ENCODE measurements at regions not wholly inside any gene's neighbourhood (a gene's known extent, or its start where the extent isn't known, plus 50 kb on each side); places are given as distances from the start of the nearest gene placed in this dataset.
"Not testable (repeated sequence)": the region's sequence is repeated elsewhere in the genome, so short reads cannot be mapped to it uniquely, and the experiment has no call there.

- Mint-ChIP-seq H3K9me3 (ENCODE audit: low read depth) (peaks cover 39% of the 10 kb centered on the region), H3K27me3 (no peaks in the 10 kb centered on the region), H3K27ac (no peak overlapping the region), H3K4me1 (ENCODE audit: low read depth) (no peaks in the 10 kb centered on the region), H3K36me3 (ENCODE audit: insufficient read depth) (peaks cover 11% of the 10 kb centered on the region), H3K4me3 (ENCODE audit: low read depth) (no peak overlapping the region)
- TF ChIP-seq, protein P1, sequence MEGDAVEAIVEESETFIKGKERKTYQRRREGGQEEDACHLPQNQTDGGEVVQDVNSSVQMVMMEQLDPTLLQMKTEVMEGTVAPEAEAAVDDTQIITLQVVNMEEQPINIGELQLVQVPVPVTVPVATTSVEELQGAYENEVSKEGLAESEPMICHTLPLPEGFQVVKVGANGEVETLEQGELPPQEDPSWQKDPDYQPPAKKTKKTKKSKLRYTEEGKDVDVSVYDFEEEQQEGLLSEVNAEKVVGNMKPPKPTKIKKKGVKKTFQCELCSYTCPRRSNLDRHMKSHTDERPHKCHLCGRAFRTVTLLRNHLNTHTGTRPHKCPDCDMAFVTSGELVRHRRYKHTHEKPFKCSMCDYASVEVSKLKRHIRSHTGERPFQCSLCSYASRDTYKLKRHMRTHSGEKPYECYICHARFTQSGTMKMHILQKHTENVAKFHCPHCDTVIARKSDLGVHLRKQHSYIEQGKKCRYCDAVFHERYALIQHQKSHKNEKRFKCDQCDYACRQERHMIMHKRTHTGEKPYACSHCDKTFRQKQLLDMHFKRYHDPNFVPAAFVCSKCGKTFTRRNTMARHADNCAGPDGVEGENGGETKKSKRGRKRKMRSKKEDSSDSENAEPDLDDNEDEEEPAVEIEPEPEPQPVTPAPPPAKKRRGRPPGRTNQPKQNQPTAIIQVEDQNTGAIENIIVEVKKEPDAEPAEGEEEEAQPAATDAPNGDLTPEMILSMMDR (IDR thresholded peaks at IDR 0.05; ENCODE audit: unreplicated experiment) = no peak
- no peak for DNase-seq (ENCODE audit: low spot score, unreplicated experiment)
Measured at GRCh38 chr14:18656627-18657026, 55.7 kb downstream of the OR11H12 start.

DNA sequence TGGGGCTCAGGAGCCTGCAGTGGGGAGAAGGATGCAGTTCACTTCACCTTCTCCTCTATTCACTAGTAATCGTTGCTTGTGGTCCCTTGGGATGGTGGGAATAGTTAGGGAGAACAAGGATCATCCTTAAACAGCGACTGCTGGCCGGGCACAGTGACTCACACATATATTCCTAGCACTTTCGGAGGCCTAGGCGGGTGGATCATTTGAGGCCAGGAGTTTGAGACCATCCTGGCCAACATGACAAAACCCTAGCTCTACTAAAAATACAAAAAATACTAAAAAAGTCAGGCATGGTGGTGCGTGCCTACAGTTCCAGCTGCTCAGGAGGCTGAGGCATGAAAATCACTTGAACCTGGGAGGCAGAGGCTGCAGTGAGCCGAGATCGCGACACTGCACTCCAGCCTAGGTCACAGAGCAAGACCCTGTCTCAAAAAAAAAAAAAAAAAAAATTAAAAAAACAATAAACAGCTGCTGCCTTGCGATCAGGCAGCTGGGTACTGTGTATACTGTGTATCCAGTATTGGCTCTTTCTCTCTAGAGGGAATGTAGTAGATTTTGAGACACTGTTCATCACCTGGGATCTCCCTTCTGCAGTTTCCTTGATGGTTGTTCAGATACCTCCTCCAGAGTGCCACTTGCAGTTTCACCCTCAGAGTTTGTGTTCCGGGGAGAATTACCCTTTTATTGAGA lies 59.1 kb downstream of the OR11H12 start:
- not testable (repeated sequence) for H3K27ac Mint-ChIP-seq; H3K27me3 Mint-ChIP-seq; DNase-seq (ENCODE audit: low spot score, unreplicated experiment); H3K4me3 Mint-ChIP-seq (ENCODE audit: low read depth); H3K4me1 Mint-ChIP-seq (ENCODE audit: low read depth)
- H3K36me3 Mint-ChIP-seq (ENCODE audit: insufficient read depth) = peaks cover 11% of the 10 kb centered on the region
- peaks cover 57% of the 10 kb centered on the region for H3K9me3 Mint-ChIP-seq (ENCODE audit: low read depth)

DNA sequence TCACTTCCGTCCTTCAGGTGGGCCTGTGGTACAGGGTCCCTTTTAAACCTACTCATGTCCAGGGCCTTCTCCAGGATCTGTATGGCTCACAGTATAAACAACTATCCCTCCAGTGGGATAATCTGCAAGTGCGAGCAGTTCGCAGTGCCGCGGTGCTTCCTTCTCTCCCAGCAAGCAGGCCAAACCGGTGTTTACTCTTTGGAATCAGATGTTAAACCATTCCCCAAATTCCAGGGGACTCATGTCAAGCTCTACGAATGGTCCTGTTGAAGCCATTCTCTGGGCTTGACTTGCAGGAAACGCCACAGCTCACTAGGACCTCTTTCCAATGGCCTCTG lies 59.6 kb downstream of the OR11H12 start:
- Mint-ChIP-seq H3K36me3 (ENCODE audit: insufficient read depth) (peaks cover 12% of the 10 kb centered on the region), H3K4me3 (ENCODE audit: low read depth) (no peak overlapping the region)
- TF ChIP-seq, protein P1 (IDR thresholded peaks at IDR 0.05; ENCODE audit: unreplicated experiment) = no peak

DNA sequence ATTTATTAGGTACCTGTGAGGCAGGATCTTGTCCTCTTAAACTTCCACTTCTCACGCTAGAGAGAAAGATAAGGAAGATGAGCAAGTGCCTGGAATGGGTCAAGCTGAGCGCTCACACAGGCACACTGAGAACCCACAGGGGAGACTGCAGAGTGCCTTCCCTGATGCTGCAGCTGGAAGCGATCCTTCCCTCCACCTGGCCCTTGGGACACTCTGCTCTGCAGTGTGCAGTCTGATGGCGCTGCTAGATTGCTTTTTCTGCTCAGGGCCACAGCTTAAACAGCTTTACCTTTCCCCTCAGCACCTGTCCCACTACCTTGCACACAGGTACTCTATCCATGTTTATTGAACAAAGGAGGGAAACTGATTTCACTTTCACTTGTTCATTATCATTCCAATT lies 66.9 kb downstream of the OR11H12 start:
- not testable (repeated sequence) for H3K27ac Mint-ChIP-seq; H3K27me3 Mint-ChIP-seq; H3K4me3 Mint-ChIP-seq (ENCODE audit: low read depth); H3K4me1 Mint-ChIP-seq (ENCODE audit: low read depth); DNase-seq (ENCODE audit: low spot score, unreplicated experiment); H3K36me3 Mint-ChIP-seq (ENCODE audit: insufficient read depth)
- H3K9me3 Mint-ChIP-seq (ENCODE audit: low read depth) = peaks cover 50% of the 10 kb centered on the region

More for the DNA sequence above, 59.6 kb downstream of the OR11H12 start:
- Mint-ChIP-seq H3K9me3 (ENCODE audit: low read depth) (peaks cover 59% of the 10 kb centered on the region), H3K27me3 (no peaks in the 10 kb centered on the region), H3K27ac (no peak overlapping the region), H3K4me1 (ENCODE audit: low read depth) (no peaks in the 10 kb centered on the region)
- DNase-seq (ENCODE audit: low spot score, unreplicated experiment) = no peak

- Mint-ChIP-seq H3K27me3 (no peaks in the 10 kb centered on the region), H3K36me3 (ENCODE audit: insufficient read depth) (peaks cover 5% of the 10 kb centered on the region), H3K4me1 (ENCODE audit: low read depth) (no peaks in the 10 kb centered on the region), H3K4me3 (ENCODE audit: low read depth) (no peak overlapping the region), H3K27ac (no peak overlapping the region), H3K9me3 (ENCODE audit: low read depth) (peaks cover 68% of the 10 kb centered on the region)
- TF ChIP-seq, protein P1 (IDR thresholded peaks at IDR 0.05; ENCODE audit: unreplicated experiment) = no peak
- no peak for DNase-seq (ENCODE audit: low spot score, unreplicated experiment)
Measured at GRCh38 chr14:18688346-18688745, 87.4 kb downstream of the OR11H12 start.
